Duodenal mucosa (tissue), 2 donors: ENCODE measurements at regions not wholly inside any gene's neighbourhood (a gene's known extent, or its start where the extent isn't known, plus 50 kb on each side); places are given as distances from the start of the nearest gene placed in this dataset.

Experiments used
- H3K27ac ChIP-seq: one replicate; pipeline ENCODE4 v1.7.0; 2013; ENCODE audit warnings: low read depth, low read length
- H3K27me3 ChIP-seq, 2 donors: one replicate each; pipeline ENCODE4 v1.7.0; 2013; ENCODE audit warnings: low read length in 2 of 2, control low read depth in 1 of 2; ENCODE audit not compliant: insufficient read depth in 2 of 2, control insufficient read depth in 1 of 2
- H3K36me3 ChIP-seq, 2 donors: one replicate each; pipeline ENCODE4 v1.7.0; 2013; ENCODE audit warnings: low read length in 2 of 2, control low read depth in 1 of 2; ENCODE audit not compliant: insufficient read depth in 2 of 2, control insufficient read depth in 1 of 2
- H3K4me1 ChIP-seq, 2 donors: one replicate each; pipeline ENCODE4 v1.7.0; 2013; ENCODE audit warnings: low read length in 2 of 2, control low read depth in 1 of 2; ENCODE audit not compliant: insufficient read depth in 2 of 2, control insufficient read depth in 1 of 2
- H3K4me3 ChIP-seq, 2 donors: one replicate each; pipeline ENCODE4 v1.7.0; 2013; ENCODE audit warnings: low read length in 2 of 2, low read depth in 1 of 2
- H3K9ac ChIP-seq, 2 donors: one replicate each; pipeline ENCODE4 v1.7.0; 2013; ENCODE audit warnings: low read length in 2 of 2, low read depth in 1 of 2
- H3K9me3 ChIP-seq, 2 donors: one replicate each; pipeline ENCODE4 v1.7.0; 2013; ENCODE audit warnings: low read length in 2 of 2, control low read depth in 1 of 2; ENCODE audit not compliant: control insufficient read depth in 1 of 2

- H3K9ac ChIP-seq, result no peak overlapping the region
Observed at GRCh38 chr7:130884437-130885417, 150.7 kb upstream of the KLF14 start.

GRCh38 chr7:130886438-130887135 lies 152.6 kb upstream of the KLF14 start:
- peaks cover 24 to 59% of the 10 kb centered on the region in 2 donors for H3K36me3 ChIP-seq
- H3K4me1 ChIP-seq, result peaks cover 39 to 56% of the 10 kb centered on the region in 2 donors
- H3K27me3 ChIP-seq, result no peaks in the 10 kb centered on the region
- H3K9me3 ChIP-seq, result no peaks in the 10 kb centered on the region
- no peak overlapping the region for H3K27ac ChIP-seq
- H3K9ac ChIP-seq, result no peak overlapping the region
- no peak overlapping the region for H3K4me3 ChIP-seq

More at GRCh38 chr7:130884437-130885417, 150.7 kb upstream of the KLF14 start:
- H3K27ac ChIP-seq, result no peak overlapping the region
- peak overlapping the region in 1 of 2 donors; percentile 10 for H3K4me3 ChIP-seq
- no peaks in the 10 kb centered on the region for H3K27me3 ChIP-seq
- no peaks in the 10 kb centered on the region for H3K9me3 ChIP-seq
- H3K36me3 ChIP-seq, result peaks cover 32 to 56% of the 10 kb centered on the region in 2 donors
- H3K4me1 ChIP-seq, result peaks cover 34 to 46% of the 10 kb centered on the region in 2 donors

GRCh38 chr7:130887182-130887956 lies 153.4 kb upstream of the KLF14 start:
- Histone ChIP-seq H3K27me3 (no peaks in the 10 kb centered on the region), H3K36me3 (peaks cover 16 to 51% of the 10 kb centered on the region in 2 donors), H3K27ac (no peak overlapping the region), H3K4me1 (peaks cover 39 to 57% of the 10 kb centered on the region in 2 donors), H3K9me3 (no peaks in the 10 kb centered on the region), H3K4me3 (no peak overlapping the region), H3K9ac (no peak overlapping the region)

DNA sequence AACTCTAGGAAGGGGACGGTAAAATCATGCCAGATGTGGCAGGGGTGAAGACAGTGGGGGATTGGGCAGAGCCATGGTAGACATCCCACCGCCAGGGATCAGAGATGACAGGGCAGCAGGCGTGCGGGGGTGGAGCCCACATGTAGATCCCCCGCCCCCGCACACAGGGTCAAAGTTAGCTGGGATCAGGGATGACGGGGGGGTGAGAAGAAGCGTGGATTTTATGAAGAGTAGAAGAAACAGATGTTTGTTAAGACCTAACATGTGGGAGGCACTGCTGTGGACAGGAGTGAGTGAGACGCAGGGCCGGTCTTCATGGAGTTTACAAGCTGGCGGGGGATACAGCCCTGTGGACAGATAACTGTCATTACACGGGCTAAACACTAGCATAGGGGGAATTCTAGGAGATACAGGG lies 154.0 kb upstream of the KLF14 start:
- Histone ChIP-seq H3K27ac (no peak overlapping the region), H3K27me3 (no peaks in the 10 kb centered on the region), H3K36me3 (peaks cover 10 to 45% of the 10 kb centered on the region in 2 donors), H3K9ac (no peak overlapping the region), H3K4me3 (no peak overlapping the region), H3K9me3 (no peaks in the 10 kb centered on the region), H3K4me1 (peaks cover 39 to 62% of the 10 kb centered on the region in 2 donors)

DNA sequence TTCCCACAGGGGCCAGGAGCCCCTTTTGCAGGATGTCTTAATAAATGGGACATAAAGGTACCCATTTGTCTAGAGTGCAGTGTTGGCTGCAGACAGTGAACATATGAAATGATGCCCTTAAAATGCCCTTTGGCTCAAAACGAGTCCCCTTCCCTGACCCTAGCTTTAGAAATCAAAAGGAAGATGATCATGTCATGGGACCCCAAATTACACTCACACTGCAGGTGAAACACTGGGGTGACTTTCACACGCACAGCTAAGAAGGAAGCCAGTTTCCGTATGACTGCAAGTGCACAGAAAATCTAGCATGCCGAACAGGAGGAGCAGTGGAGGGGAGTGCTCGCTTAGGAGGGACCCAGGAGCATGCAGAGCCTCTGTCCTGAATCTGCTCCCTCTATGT lies 154.5 kb upstream of the KLF14 start:
- Histone ChIP-seq H3K27me3 (no peaks in the 10 kb centered on the region), H3K36me3 (peaks cover 9 to 41% of the 10 kb centered on the region in 2 donors), H3K4me3 (no peak overlapping the region), H3K9ac (no peak overlapping the region), H3K4me1 (peaks cover 39 to 64% of the 10 kb centered on the region in 2 donors), H3K9me3 (no peaks in the 10 kb centered on the region), H3K27ac (no peak overlapping the region)

DNA sequence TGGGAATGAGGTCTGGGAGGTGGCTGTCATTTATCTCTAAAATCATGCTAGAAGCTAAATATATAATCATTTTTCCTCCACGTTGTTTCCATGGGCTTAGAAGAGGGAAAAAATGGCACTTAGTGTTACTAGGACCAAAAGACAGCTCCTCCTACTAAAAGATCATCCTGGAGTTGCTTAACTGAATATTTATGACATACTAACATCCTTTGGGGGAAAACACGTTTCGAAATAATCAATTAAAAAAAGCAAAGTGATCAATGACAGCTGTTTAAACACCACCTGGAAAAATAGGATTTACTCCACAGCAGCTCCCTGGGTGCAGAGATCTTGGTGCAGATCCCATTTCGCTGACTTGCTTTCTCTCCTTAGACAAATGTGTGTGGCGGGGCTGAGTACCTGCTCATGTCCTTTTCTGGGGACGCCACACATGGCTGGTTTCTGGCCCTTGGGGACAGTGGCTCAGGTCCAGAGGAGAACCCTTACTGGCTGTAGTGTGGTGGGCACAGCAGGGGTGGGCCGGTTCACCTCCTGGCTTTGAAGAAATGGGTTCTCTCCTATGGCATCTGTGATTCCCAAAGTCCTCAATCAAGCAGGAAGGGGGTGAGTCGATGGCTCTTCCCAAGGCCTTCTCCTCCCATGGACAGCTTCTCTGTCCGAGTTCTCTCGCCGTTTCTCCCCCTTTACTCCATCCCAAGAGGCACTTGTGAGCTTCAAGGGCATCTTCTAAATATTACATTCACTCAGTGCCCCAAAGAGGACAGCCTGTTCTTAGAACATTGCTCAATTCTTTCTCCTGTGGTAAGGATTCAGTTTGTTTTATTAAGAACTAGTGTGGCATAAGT lies 156.4 kb upstream of the KLF14 start:
- Histone ChIP-seq H3K9ac (no peak overlapping the region), H3K27me3 (no peaks in the 10 kb centered on the region), H3K4me1 (peaks cover 46 to 71% of the 10 kb centered on the region in 2 donors), H3K4me3 (no peak overlapping the region), H3K27ac (no peak overlapping the region), H3K36me3 (peaks cover under 1 to 31% of the 10 kb centered on the region in 2 donors), H3K9me3 (no peaks in the 10 kb centered on the region)

DNA sequence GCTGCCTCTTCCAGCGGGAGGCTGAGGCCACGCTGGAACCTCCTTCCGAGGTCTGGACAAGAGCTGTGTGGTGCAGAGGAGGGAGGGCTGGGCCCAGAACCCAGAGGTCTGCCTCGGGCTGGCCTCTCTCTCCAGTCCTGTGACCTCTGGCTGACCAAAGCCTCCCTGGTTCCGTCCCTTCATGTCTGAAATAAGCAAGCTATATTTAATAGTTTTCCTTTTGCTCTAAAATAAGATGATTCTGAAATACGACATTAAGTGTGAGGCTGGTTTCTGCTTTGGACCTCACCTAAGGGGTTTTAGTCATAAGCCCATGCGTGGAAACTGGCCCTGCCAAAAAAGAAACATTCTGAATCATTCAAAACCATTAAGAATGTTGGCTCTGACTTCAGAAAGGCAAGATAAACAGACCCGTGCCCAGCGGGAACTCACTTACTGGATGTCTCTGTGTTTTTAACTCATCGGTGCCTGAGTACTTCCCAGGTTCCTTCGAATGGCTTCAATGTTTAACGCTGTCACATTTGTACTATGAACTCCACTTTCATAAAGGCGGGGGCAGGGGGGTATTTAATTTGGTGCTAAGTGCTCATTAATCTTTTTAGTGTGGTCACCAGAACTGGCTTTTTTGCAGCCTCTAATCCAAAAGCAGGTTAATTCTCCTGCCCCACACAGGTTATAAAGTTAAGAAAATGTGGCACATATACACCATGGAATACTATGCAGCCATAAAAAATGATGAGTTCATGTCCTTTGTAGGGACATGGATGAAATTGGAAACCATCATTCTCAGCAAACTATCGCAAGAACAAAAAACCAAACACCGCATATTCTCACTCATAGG lies 157.5 kb upstream of the KLF14 start:
- no peak overlapping the region for H3K9ac ChIP-seq

GRCh38 chr7:130893441-130893894 lies 159.5 kb upstream of the KLF14 start:
- Histone ChIP-seq H3K36me3 (peaks cover 8 to 35% of the 10 kb centered on the region in 2 donors), H3K27ac (peak overlapping the region; percentile 59), H3K27me3 (no peaks in the 10 kb centered on the region), H3K9me3 (no peaks in the 10 kb centered on the region), H3K4me1 (peaks cover 48 to 70% of the 10 kb centered on the region in 2 donors), H3K4me3 (no peak overlapping the region), H3K9ac (no peak overlapping the region)

More for the DNA sequence above, 157.5 kb upstream of the KLF14 start:
- Histone ChIP-seq H3K4me1 (peaks cover 45 to 72% of the 10 kb centered on the region in 2 donors), H3K9me3 (no peaks in the 10 kb centered on the region), H3K4me3 (no peak overlapping the region), H3K27me3 (no peaks in the 10 kb centered on the region), H3K36me3 (peaks cover 8 to 31% of the 10 kb centered on the region in 2 donors), H3K27ac (peak overlapping the region; percentile 44)
